CD14-positive monocyte (primary cell): ENCODE measurements at regions not wholly inside any gene's neighbourhood (a gene's known extent, or its start where the extent isn't known, plus 50 kb on each side); places are given as distances from the start of the nearest gene placed in this dataset.

ENCODE experiments used
- DNase-seq, 3 donors: peaks; one replicate each; pipeline ENCODE4 v3.0.0-alpha.2; 2011 to 2022
- H2AFZ ChIP-seq: 2 replicates; pipeline ENCODE4 v1.6.0; 2012; ENCODE audit warnings: mild to moderate bottlenecking, low read depth, low read length, inconsistent platforms; ENCODE audit not compliant: insufficient read depth, poor library complexity, severe bottlenecking
- H3K27ac ChIP-seq, 2 donors: 1 replicate in 1 of 2; 2 replicates in 1 of 2; pipeline ENCODE4 v1.5.1; 2012 to 2013; ENCODE audit warnings: low read length in 2 of 2, control low read depth in 1 of 2, inconsistent platforms in 1 of 2, low read depth in 1 of 2, mild to moderate bottlenecking in 1 of 2
- H3K27me3 ChIP-seq, 2 donors: one replicate each; pipeline versions ENCODE4 v1.6.0 to v1.6.1; 2011 to 2013; ENCODE audit warnings: low read length in 2 of 2; ENCODE audit not compliant: control insufficient read depth in 2 of 2, insufficient read depth in 2 of 2
- H3K36me3 ChIP-seq, 2 donors: replicated peaks in 1 of 2; 1 replicate in 1 of 2; 2 replicates in 1 of 2; pipeline versions ENCODE4 v1.5.1 to v1.6.1; 2012 to 2013; ENCODE audit warnings: low read length in 2 of 2, control low read depth in 1 of 2, inconsistent platforms in 1 of 2, mild to moderate bottlenecking in 1 of 2; ENCODE audit not compliant: insufficient read depth in 2 of 2, control insufficient read depth in 1 of 2
- H3K4me1 ChIP-seq, 2 donors: 1 replicate in 1 of 2; 2 replicates in 1 of 2; pipeline versions ENCODE4 v1.5.1 to v1.6.1; 2012 to 2013; ENCODE audit warnings: low read length in 2 of 2, control low read depth in 1 of 2, inconsistent platforms in 1 of 2, mild to moderate bottlenecking in 1 of 2, moderate library complexity in 1 of 2; ENCODE audit not compliant: insufficient read depth in 2 of 2, control insufficient read depth in 1 of 2
- H3K4me2 ChIP-seq: replicated peaks from 2 replicates; pipeline ENCODE3; 2012; ENCODE audit warnings: low read length, moderate library complexity, mild to moderate bottlenecking; ENCODE audit not compliant: poor library complexity, severe bottlenecking; ENCODE audit errors: extremely low read depth
- H3K4me3 ChIP-seq, 3 experiments: fragments of 200-600 bp in 1 of 3; sonication (generic) in 1 of 3; replicated peaks in 1 of 3; 1 replicate in 2 of 3; 2 replicates in 1 of 3; pipeline ENCODE4 v1.5.1; 2011 to 2013; ENCODE audit warnings: low read length in 3 of 3, mild to moderate bottlenecking in 3 of 3, control low read depth in 2 of 3, low read depth in 2 of 3, inconsistent platforms in 1 of 3, moderate library complexity in 1 of 3
- H3K79me2 ChIP-seq: 2 replicates; pipeline ENCODE4 v1.6.0; 2012; ENCODE audit warnings: mild to moderate bottlenecking, control low read depth, inconsistent platforms, low read length, moderate library complexity; ENCODE audit not compliant: insufficient read depth
- H3K9ac ChIP-seq: 2 replicates; pipeline ENCODE4 v1.6.0; 2017; ENCODE audit warnings: low read length, mild to moderate bottlenecking; ENCODE audit not compliant: insufficient read depth, poor library complexity, severe bottlenecking
- H3K9me3 ChIP-seq, 2 donors: replicated peaks in 1 of 2; 1 replicate in 1 of 2; 2 replicates in 1 of 2; pipeline versions ENCODE4 v1.5.1 to v1.6.1; 2012 to 2013; ENCODE audit warnings: low read length in 2 of 2, control low read depth in 1 of 2; ENCODE audit not compliant: control insufficient read depth in 1 of 2, insufficient read depth in 1 of 2
- H4K20me1 ChIP-seq: 2 replicates; pipeline ENCODE4 v1.6.0; 2012; ENCODE audit warnings: mild to moderate bottlenecking, low read length, control low read depth, moderate library complexity; ENCODE audit not compliant: insufficient read depth
- H3K27ac Mint-ChIP-seq, 7 donors: one replicate each; pipeline ENCODE4 v1.8.0; 2020; ENCODE audit warnings: mild to moderate bottlenecking in 7 of 7, mixed read lengths in 7 of 7, moderate library complexity in 6 of 7, inconsistent platforms in 2 of 7
- H3K27me3 Mint-ChIP-seq, 3 donors: one replicate each; pipeline ENCODE4 v1.8.0; 2021 to 2022; ENCODE audit warnings: low read depth in 3 of 3, mild to moderate bottlenecking in 3 of 3, mixed read lengths in 3 of 3, moderate library complexity in 3 of 3, inconsistent platforms in 1 of 3
- H3K36me3 Mint-ChIP-seq, 2 donors: one replicate each; pipeline ENCODE4 v1.8.0; 2020; ENCODE audit warnings: mixed read lengths in 2 of 2, inconsistent platforms in 1 of 2, mild to moderate bottlenecking in 1 of 2
- H3K4me1 Mint-ChIP-seq: one replicate; pipeline ENCODE4 v1.8.0; 2020; ENCODE audit warnings: mild to moderate bottlenecking, mixed read lengths
- H3K4me3 Mint-ChIP-seq, 2 donors: one replicate each; pipeline ENCODE4 v1.8.0; 2020; ENCODE audit warnings: mild to moderate bottlenecking in 2 of 2, mixed read lengths in 2 of 2, moderate library complexity in 1 of 2
- H3K9me3 Mint-ChIP-seq, 7 donors: one replicate each; pipeline ENCODE4 v1.8.0; 2020 to 2022; ENCODE audit warnings: mixed read lengths in 7 of 7, mild to moderate bottlenecking in 6 of 7, moderate library complexity in 6 of 7, inconsistent platforms in 2 of 7
- WGBS: methylation state at CpG from one replicate; pipeline ENCODE4 v1.1.5; 2013; ENCODE audit warnings: missing lambda C conversion rate; ENCODE audit not compliant: insufficient coverage; 5-methylcytosine and 5-hydroxymethylcytosine counted together
- intact Hi-C, 2 donors: fragments of 100-400 bp; cut with micrococcal nuclease; formaldehyde crosslinking; loops; one replicate each; pipeline versions ENCODE4 v1.15.0 to v1.15.1; 2023
- TF ChIP-seq, protein P1 (sequence below): fragments of 200-600 bp; IDR thresholded peaks from one replicate; pipeline ENCODE4 v1.8.0; 2022; ENCODE audit warnings: antibody characterized with exemption, mild to moderate bottlenecking

DNA sequence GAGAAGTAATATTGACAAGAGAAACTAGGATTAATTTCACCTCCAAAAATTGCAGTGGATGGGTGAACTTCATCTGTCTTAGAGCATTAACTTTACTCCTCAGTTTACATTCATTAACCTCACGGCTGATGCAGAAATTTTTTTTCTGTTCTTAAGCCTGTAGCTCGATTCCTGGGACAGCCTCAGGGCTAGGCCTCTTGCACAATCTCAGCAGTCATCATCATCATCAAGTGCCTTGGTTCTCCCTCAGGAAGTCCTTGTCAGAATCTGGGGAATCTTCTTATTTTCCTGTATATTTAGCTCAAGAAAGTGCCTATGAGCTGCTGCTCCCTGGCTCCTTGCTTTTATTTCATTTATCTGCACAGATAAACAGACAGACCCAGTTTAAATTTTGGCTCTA, 1272.2 kb upstream of the LRRTM1 start:
- no peaks in the 10 kb centered on the region for H3K36me3 Mint-ChIP-seq

DNA sequence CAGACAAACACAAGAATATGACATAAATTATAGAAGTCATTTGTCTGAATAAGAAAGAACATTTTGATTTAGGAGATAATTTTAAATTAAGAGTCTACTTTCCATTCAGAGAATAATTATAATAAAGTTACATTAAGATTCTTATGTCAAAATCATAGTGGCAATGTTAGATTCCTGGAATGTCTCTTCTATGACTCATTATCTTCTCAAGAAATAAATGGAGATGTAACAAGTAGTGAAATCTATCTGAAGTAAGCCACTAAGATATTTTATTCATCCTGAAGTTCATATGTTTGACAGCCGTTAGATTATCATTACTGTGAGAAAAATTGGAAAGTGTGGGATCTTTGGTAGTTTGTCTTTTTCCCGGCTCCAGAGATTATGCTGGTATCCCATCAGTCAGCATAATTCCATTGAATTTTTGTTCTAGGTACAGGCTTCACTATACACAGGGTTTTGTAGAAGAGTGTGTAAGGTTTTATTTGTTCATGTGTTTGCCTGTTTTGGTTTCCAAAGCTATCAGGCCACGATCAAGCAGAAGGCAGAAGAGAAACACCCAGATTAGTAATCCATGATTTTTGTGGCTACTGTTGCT, 1246.6 kb upstream of the LRRTM1 start:
- TF ChIP-seq, protein P1, sequence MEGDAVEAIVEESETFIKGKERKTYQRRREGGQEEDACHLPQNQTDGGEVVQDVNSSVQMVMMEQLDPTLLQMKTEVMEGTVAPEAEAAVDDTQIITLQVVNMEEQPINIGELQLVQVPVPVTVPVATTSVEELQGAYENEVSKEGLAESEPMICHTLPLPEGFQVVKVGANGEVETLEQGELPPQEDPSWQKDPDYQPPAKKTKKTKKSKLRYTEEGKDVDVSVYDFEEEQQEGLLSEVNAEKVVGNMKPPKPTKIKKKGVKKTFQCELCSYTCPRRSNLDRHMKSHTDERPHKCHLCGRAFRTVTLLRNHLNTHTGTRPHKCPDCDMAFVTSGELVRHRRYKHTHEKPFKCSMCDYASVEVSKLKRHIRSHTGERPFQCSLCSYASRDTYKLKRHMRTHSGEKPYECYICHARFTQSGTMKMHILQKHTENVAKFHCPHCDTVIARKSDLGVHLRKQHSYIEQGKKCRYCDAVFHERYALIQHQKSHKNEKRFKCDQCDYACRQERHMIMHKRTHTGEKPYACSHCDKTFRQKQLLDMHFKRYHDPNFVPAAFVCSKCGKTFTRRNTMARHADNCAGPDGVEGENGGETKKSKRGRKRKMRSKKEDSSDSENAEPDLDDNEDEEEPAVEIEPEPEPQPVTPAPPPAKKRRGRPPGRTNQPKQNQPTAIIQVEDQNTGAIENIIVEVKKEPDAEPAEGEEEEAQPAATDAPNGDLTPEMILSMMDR = no peak
- Histone ChIP-seq H3K79me2 (no peaks in the 10 kb centered on the region), H4K20me1 (no peaks in the 10 kb centered on the region), H3K36me3 (no peaks in the 10 kb centered on the region), H3K4me1 (no peaks in the 10 kb centered on the region), H2AFZ (no peak overlapping the region), H3K9ac (no peak overlapping the region), H3K9me3 (no peaks in the 10 kb centered on the region), H3K4me2 (no peak overlapping the region), H3K27me3 (no peaks in the 10 kb centered on the region), H3K4me3 (no peak overlapping the region), H3K27ac (no peak overlapping the region)
- Mint-ChIP-seq H3K9me3 (peaks cover 0 to 3% (median 0%) of the 10 kb centered on the region in 7 donors), H3K27me3 (peaks cover 0 to 2% (median 0%) of the 10 kb centered on the region in 3 donors), H3K36me3 (no peaks in the 10 kb centered on the region), H3K4me1 (no peaks in the 10 kb centered on the region), H3K27ac (no peak overlapping the region), H3K4me3 (no peak overlapping the region)
- WGBS = 100% methylated on average over 1 of the region's 3 CpGs
- no peak for DNase-seq
- intact Hi-C loops = no loop called here

More for the DNA sequence above, 1272.2 kb upstream of the LRRTM1 start:
- Mint-ChIP-seq H3K27ac (no peak overlapping the region), H3K4me3 (no peak overlapping the region), H3K9me3 (peaks cover 0 to 6% (median under 1%) of the 10 kb centered on the region in 7 donors), H3K4me1 (no peaks in the 10 kb centered on the region), H3K27me3 (no peaks in the 10 kb centered on the region)
- no peak for DNase-seq
- TF ChIP-seq, protein P1 = no peak
- Histone ChIP-seq H3K79me2 (no peaks in the 10 kb centered on the region), H3K4me2 (no peak overlapping the region), H2AFZ (no peak overlapping the region), H3K9me3 (peaks cover 0 to 2% of the 10 kb centered on the region in 2 donors), H3K9ac (no peak overlapping the region), H3K27me3 (no peaks in the 10 kb centered on the region), H3K4me1 (no peaks in the 10 kb centered on the region), H4K20me1 (no peaks in the 10 kb centered on the region), H3K36me3 (no peaks in the 10 kb centered on the region), H3K4me3 (no peak overlapping the region), H3K27ac (no peak overlapping the region)
- WGBS = 79% methylated on average over 2 of the region's 2 CpGs
- intact Hi-C loops = no loop called here
